Right cardiac atrium (tissue), 5 donors: ENCODE measurements at regions not wholly inside any gene's neighbourhood (a gene's known extent, or its start where the extent isn't known, plus 50 kb on each side); places are given as distances from the start of the nearest gene placed in this dataset.
"Not testable (repeated sequence)": the region's sequence is repeated elsewhere in the genome, so short reads cannot be mapped to it uniquely, and the experiment has no call there.

Experiments used
- ATAC-seq, 2 donors: fragments of 200-7000 bp; cut with Tn5 transposase; one replicate each; pipeline versions ENCODE4 v1.8.0 to v1.9.1; 2020; ENCODE audit warnings: moderate library complexity in 2 of 2, mild to moderate bottlenecking in 1 of 2
- DNase-seq, 3 donors: peaks; one replicate each; pipeline ENCODE4 v3.0.0-alpha.2; 2020
- H3K27ac ChIP-seq: one replicate; pipeline ENCODE4 v1.5.1; 2013; ENCODE audit warnings: mild to moderate bottlenecking, low read length, control low read depth, moderate library complexity
- H3K27me3 ChIP-seq: one replicate; pipeline ENCODE4 v1.6.1; 2013; ENCODE audit not compliant: control insufficient read depth, insufficient read depth
- H3K4me1 ChIP-seq: one replicate; pipeline ENCODE4 v1.6.1; 2013; ENCODE audit warnings: low read length; ENCODE audit not compliant: control insufficient read depth, insufficient read depth
- H3K4me3 ChIP-seq: one replicate; pipeline ENCODE4 v1.5.1; 2013; ENCODE audit warnings: low read length, control low read depth
- H3K9me3 ChIP-seq: one replicate; pipeline ENCODE4 v1.6.1; 2013; ENCODE audit warnings: low read length; ENCODE audit not compliant: control insufficient read depth
- WGBS: extraction: QIAGEN DNeasy Blood & Tissue Kit; methylation state at CpG from one replicate; pipeline ENCODE4 v1.1.7; 2013; 5-methylcytosine and 5-hydroxymethylcytosine counted together
- intact Hi-C, 4 donors: fragments of 100-400 bp; cut with DNase I; formaldehyde crosslinking; loops; one replicate each; pipeline versions ENCODE4 v1.11.0 to v1.14.0; 2022 to 2023
- donor health status: healthy with polysubstance abuse.
- donor health status: DM: no; HTN: yes; CAD: no.
- donor health status: DM: no; HTN: no; CAD: no.
- donor health status: DM: no; HTN: yes; CAD: no; lungs with severe emphysema.
- donor health status: DM: yes; HTN: yes; CAD: no.

DNA sequence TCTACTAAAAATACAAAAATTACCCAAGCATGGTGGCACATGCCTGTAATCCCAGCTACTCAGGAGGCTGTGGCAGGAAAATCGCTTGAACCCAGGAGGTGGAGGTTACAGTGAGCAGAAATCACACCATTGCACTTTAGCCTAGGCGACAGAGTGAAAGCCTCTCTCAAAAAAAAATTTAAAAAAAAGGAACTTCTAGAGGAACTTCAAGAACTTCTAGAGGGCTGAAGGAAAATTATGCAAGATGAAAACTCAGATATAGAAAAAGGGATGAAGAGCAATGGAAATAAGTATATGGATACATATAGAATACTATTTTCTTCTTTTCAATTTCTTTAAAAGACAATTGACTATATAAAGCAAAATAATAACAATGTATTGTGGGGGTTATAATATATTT lies 51.2 kb upstream of the PRR5 start:
- ATAC-seq (no peak), DNase-seq (no peak)
- H3K9me3 ChIP-seq = no peaks in the 10 kb centered on the region
- H3K27ac ChIP-seq = no peak overlapping the region
- H3K27me3 ChIP-seq = no peaks in the 10 kb centered on the region
- intact Hi-C loops = no loop called here
- no peaks in the 10 kb centered on the region for H3K4me1 ChIP-seq
- 83% methylated on average over 2 of the region's 2 CpGs for WGBS
- H3K4me3 ChIP-seq = no peak overlapping the region

DNA sequence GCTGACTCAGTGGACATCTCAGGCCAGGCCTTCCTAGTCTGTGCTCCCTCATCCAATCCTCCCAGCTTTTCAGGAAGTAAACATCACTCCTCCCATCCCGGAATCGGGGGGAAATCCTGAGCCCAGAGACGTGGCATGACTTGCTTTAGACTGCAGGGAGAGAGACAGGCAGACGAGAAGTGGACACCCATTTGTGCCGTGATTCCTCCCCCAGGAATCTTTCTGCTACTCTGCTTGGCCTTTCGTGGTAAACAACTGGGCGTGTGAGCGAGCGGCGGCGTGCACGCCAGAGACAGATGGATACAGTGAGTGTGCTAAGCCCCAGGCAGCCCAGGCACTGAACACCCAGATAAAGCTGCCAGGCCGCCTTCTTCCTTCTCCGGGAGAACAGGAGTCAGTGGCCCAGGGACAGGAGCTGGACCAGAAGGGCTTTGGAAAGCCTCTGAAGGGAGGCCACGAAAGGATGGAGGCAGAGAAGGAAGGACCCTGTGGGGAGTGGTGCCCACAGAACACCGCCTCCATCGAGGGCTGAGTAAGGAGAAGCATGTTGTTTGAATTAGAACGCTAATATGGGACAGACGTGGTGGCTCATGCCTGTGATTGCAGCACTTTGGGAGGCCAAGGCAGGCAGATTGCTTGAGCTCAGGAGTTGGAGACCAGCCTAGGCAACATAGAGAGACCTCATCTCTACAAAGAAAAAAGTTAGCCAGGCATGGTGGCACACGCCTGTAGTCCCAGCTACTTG lies 53.0 kb upstream of the PRR5 start:
- Histone ChIP-seq H3K9me3 (no peaks in the 10 kb centered on the region), H3K4me1 (no peaks in the 10 kb centered on the region), H3K4me3 (no peak overlapping the region), H3K27ac (peak overlapping the region; percentile 20), H3K27me3 (no peaks in the 10 kb centered on the region)
- intact Hi-C loops = no loop called here
- ATAC-seq = peak; percentile 69 to 82
- peak in 2 of 3 donors; percentile 36 to 78 for DNase-seq
- WGBS = 62% methylated on average over 20 of the region's 20 CpGs

DNA sequence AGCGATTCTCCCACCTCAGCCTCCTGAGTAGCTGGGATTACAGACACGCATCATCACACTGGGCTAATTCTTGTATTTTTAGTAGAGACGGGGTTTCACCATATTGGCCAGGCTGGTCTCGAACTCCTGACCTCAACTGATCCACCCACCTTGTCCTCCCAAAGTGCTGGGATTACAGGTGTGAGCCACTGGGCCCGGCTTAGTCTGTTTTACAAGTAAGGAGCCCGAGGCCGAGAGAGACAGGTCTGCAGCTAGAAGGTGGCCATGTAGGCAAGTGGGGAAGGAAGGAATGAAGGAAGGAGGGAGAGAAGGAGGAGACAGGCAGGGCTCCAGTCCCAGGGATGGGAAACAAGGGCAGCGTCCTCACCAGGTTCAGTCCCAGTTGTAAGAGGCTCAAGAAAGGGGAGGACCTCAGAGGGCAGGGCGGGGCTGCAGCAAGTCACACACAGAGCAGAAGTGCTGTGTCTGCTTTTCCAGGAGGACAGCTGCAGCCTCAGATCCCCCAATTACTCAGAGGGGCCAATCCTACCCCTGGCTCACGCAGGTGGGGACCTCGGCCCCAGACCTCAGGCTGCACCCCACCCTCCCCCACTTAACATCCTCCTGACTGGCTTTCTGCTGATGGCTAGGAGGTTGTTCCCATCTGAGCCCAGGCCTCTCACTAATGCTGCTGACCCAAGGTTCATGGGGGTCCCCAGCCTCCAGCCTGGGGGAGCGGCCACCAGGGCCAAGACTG lies 53.8 kb upstream of the PRR5 start:
- H3K4me3 ChIP-seq = no peak overlapping the region
- intact Hi-C loops = no loop called here
- ATAC-seq = peak; percentile 55 to 77
- no peaks in the 10 kb centered on the region for H3K27me3 ChIP-seq
- no peak overlapping the region for H3K27ac ChIP-seq
- no peaks in the 10 kb centered on the region for H3K9me3 ChIP-seq
- H3K4me1 ChIP-seq = no peaks in the 10 kb centered on the region
- peak in 2 of 3 donors; percentile 43 to 77 for DNase-seq
- WGBS = 74% methylated on average over 12 of the region's 12 CpGs

DNA sequence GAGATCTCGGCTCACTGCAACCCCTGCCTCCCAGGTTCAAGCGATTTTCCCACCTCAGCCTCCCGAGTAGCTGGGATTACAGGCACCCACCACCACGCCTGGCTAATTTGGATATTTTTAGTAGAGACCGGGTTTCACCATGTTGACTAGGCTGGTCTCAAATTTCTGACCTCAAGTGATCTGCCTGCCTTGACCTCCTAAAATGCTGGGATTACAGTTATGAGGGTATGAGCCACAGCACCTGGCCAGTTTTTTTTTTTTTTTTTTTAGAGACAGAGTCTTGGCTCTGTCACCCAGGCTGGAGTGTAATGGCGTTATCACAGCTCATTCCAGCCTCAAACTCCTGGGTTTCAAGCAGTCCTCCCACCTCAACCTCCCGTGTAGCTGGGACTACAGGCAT lies 54.9 kb upstream of the PRR5 start:
- no peak overlapping the region for H3K4me3 ChIP-seq
- no peaks in the 10 kb centered on the region for H3K27me3 ChIP-seq
- ATAC-seq = no peak
- DNase-seq = no peak
- intact Hi-C loops = no loop called here
- no peak overlapping the region for H3K27ac ChIP-seq
- H3K9me3 ChIP-seq = no peaks in the 10 kb centered on the region
- H3K4me1 ChIP-seq = no peaks in the 10 kb centered on the region
- 88% methylated on average over 7 of the region's 7 CpGs for WGBS

DNA sequence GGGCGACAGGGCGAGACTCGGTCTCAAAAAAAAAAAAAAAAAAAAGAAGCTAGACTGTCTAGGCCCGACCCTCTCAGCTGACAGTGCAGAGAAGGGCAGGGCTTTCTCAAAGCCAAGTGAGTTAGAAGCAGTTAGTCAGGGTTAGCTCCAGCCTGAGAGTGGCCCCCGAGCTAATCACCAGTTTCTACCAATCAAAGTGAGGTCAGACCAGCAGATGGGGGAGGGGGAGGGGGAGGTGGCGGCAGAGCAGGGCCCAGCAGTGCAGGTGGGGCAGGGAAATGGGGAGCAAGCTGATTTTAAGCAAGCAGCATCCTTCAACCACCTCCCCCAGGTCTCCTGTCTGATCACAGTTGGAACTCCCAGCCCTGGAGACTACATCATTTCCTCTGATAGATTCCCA lies 55.3 kb upstream of the PRR5 start:
- ATAC-seq = no peak
- Histone ChIP-seq H3K4me1 (no peaks in the 10 kb centered on the region), H3K4me3 (no peak overlapping the region), H3K27me3 (no peaks in the 10 kb centered on the region), H3K27ac (no peak overlapping the region), H3K9me3 (no peaks in the 10 kb centered on the region)
- no peak for DNase-seq
- WGBS = 72% methylated on average over 6 of the region's 6 CpGs
- intact Hi-C loops = no loop called here

DNA sequence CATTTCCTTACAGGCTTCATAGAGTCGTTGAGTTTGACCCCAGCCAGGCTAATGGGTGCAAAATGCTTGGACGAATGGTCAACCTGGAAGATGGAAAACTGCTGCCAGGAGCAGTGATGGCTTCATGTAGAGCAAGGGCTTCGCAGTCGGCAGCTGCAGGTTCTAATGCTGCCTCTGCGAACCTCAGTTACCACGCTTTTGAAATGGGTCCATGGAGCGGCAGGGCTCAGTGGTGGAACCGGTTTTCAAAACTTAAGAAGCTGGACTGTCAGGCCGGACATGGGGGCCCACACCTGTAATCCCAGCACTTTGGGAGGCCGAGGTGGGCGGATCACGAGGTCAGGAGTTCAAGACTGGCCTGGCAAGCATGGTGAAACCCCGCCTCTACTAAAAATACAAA lies 55.9 kb upstream of the PRR5 start:
- WGBS = 91% methylated on average over 13 of the region's 13 CpGs
- no peak overlapping the region for H3K27ac ChIP-seq
- no peak overlapping the region for H3K4me3 ChIP-seq
- intact Hi-C loops = no loop called here
- no peaks in the 10 kb centered on the region for H3K9me3 ChIP-seq
- ATAC-seq = no peak
- DNase-seq = no peak
- H3K27me3 ChIP-seq = no peaks in the 10 kb centered on the region
- H3K4me1 ChIP-seq = no peaks in the 10 kb centered on the region

DNA sequence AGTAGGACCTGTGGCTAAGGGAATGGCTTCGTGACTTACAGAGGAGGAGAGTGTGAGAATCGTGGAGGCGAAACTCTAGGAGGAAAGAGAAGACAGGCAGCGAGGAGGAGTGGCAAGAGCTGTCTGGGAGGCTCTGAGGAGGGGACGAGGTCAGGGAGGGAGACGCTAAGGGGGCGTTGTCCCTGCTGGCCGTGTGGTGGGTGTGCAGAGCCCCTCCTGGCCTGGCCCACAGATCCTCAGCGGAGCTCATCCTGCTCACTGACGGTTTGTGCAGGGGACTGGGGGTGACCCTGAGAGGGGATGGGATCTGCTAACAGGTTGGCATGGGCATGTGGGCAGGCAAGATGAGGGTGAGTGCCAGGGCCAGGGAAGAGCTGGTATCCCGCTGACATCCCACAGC lies 56.5 kb upstream of the PRR5 start:
- H3K9me3 ChIP-seq = no peaks in the 10 kb centered on the region
- DNase-seq (no peak), ATAC-seq (no peak)
- no peaks in the 10 kb centered on the region for H3K4me1 ChIP-seq
- no peaks in the 10 kb centered on the region for H3K27me3 ChIP-seq
- intact Hi-C loops = no loop called here
- 68% methylated on average over 11 of the region's 11 CpGs for WGBS
- H3K4me3 ChIP-seq = no peak overlapping the region
- no peak overlapping the region for H3K27ac ChIP-seq

DNA sequence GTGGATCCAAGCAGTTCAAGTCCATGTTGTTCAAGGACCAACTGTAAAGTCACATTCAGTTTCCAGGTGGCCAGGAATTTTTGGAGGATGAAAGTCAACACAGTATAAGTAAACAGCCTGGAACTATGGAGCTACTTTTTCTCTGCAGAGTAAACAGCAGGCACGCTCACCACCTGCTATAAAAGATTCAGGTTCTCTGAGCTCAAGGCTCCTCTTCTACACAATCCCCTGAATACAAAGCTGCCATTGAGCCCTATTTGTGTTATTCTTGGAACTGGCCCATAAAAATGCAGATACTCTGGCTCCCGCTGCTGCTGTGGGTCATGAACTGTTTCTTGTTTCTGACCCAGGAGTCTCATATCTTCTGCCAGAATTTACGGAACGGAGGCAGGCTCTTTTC lies 56.9 kb upstream of the PRR5 start:
- Histone ChIP-seq H3K27ac (no peak overlapping the region), H3K4me3 (no peak overlapping the region), H3K4me1 (no peaks in the 10 kb centered on the region), H3K9me3 (no peaks in the 10 kb centered on the region), H3K27me3 (no peaks in the 10 kb centered on the region)
- ATAC-seq = no peak
- WGBS = 41% methylated on average over 4 of the region's 4 CpGs
- intact Hi-C loops = no loop called here
- no peak for DNase-seq

DNA sequence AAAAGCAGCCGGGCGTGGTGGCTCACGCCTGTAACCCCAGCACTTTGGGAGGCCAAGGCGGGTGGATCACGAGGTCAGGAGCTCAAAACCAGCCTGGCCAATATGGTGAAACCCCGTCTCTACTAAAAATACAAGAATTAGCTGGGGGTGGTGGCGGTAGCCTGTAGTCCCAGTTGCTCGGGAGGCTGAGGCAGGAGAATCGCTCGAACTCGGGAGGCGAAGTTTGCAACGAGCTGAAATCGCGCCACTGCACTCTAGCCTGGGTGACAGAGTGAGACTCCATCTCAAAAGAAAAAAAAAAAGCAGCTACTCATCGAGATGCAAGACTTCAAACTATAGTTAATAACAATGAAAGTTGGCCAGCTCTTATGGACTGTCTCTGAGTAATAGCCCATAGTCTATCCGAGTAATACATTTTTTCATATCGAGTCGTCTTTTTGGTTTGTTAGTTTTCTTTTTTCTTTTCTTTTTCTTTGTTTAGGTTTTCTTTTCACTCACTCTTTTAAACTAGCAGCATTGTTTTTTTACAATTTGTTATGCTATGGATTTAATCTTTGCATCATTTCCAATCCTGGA lies 58.4 kb upstream of the PRR5 start:
- ATAC-seq, H3K4me3 ChIP-seq, DNase-seq, intact Hi-C loops, H3K9me3 ChIP-seq, H3K27me3 ChIP-seq, H3K27ac ChIP-seq, H3K4me1 ChIP-seq: not testable (repeated sequence)
- 91% methylated on average over 19 of the region's 19 CpGs for WGBS

DNA sequence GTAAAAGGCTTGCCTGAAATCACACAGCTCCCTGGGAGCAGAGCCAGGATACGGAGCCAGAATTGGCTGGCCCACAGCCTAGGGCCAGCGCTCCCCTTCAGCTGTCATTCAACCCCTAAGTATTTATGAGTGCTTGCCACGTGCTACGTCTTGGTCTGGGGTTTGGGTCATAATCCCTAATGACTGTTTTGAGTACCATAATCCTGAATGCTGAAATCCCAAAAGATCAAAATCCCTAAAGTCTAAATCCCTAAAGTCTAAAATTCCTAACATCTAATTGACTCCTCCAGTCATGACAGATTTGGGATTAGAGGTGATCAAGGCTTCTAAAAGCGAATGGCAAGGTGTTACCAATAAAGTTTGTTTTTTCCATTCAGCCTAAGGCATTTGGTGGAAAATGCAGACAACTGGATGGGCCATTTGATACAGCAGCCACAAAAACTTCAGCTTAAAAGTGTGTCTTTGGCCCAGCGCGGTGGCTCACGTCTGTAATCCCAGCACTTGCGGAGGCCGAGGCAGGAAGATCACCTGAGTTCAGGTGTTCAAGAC lies 59.8 kb upstream of the PRR5 start:
- ATAC-seq (no peak), DNase-seq (no peak)
- Histone ChIP-seq H3K9me3 (no peaks in the 10 kb centered on the region), H3K27me3 (no peaks in the 10 kb centered on the region), H3K4me3 (no peak overlapping the region), H3K4me1 (no peaks in the 10 kb centered on the region), H3K27ac (no peak overlapping the region)
- intact Hi-C loops = no loop called here
- WGBS = 67% methylated on average over 10 of the region's 10 CpGs

DNA sequence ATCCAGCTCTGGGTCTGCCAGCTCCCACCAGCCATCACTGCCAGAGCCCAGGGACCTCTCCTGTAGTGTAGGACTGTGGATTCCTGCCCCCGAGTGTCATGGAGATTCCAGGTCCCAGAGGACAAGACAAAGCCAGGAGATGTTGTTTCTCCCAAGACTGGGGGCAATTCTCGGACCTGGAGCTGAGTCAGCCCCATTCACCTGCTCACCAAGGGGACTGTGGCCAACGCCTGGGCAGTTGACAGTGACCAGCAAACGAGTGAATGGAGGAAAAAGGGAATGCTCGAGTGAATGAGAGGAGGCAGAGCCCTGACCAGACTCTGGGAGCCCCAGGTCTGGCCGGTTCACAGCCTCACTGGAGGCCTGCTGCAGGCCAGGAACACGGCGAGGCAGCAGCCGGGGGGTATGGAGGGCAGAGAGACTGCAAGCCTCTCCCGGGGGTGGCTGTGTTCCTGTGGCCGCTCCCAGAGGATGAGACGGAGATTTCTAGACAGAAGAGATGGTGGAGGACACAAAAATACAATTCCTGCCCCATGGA lies 61.3 kb upstream of the PRR5 start:
- intact Hi-C loops = no loop called here
- Histone ChIP-seq H3K27me3 (no peaks in the 10 kb centered on the region), H3K4me1 (no peaks in the 10 kb centered on the region), H3K4me3 (no peak overlapping the region), H3K27ac (no peak overlapping the region), H3K9me3 (no peaks in the 10 kb centered on the region)
- DNase-seq = no peak
- 61% methylated on average over 12 of the region's 12 CpGs for WGBS
- no peak for ATAC-seq
